Suprapubic skin (tissue), 4 donors: ENCODE measurements at regions not wholly inside any gene's neighbourhood (a gene's known extent, or its start where the extent isn't known, plus 50 kb on each side); places are given as distances from the start of the nearest gene placed in this dataset.

ENCODE experiments used
- CTCF ChIP-seq, 2 donors: fragments of 200-600 bp in 1 of 2; fragments of 450-650 bp in 1 of 2; sonication (generic) in 1 of 2; IDR thresholded peaks; one replicate each; pipeline ENCODE4 v1.5.1; 2016 to 2019; ENCODE audit warnings: antibody characterized with exemption in 2 of 2, mild to moderate bottlenecking in 1 of 2, moderate library complexity in 1 of 2
- EP300 ChIP-seq: sonication (generic); formaldehyde crosslinking; IDR thresholded peaks from one replicate; pipeline ENCODE4 v1.6.1; 2017; ENCODE audit warnings: antibody characterized with exemption
- POLR2A ChIP-seq, 2 donors: fragments of 450-650 bp; IDR thresholded peaks; one replicate each; pipeline ENCODE4 v1.6.1; 2017; ENCODE audit warnings: antibody characterized with exemption in 2 of 2, mild to moderate bottlenecking in 2 of 2, moderate library complexity in 2 of 2
- POLR2AphosphoS5 ChIP-seq, 3 donors: sonication (generic); formaldehyde crosslinking; IDR thresholded peaks; one replicate each; pipeline ENCODE4 v1.6.1; 2017; ENCODE audit warnings: antibody characterized with exemption in 3 of 3

- TF ChIP-seq POLR2A (IDR thresholded peaks at IDR 0.05) (no peak), CTCF (IDR thresholded peaks at IDR 0.05) (no peak), POLR2AphosphoS5 (IDR thresholded peaks at IDR 0.05) (no peak), EP300 (no peak)
Observed at GRCh38 chr12:24408305-24408704, 458.8 kb upstream of the SOX5 start.
